ENCODE measurements at regions not wholly inside any gene's neighbourhood (a gene's known extent, or its start where the extent isn't known, plus 50 kb on each side); places are given as distances from the start of the nearest gene placed in this dataset.

GRCh38 chr10:104505521-104506042 lies 135.5 kb upstream of the SORCS3 start:
- intact Hi-C loops (cut with DNase I, micrococcal nuclease), result no loop called here

GRCh38 chr10:104509981-104510380 lies 131.1 kb upstream of the SORCS3 start:
- intact Hi-C loops (cut with DNase I, micrococcal nuclease), result no loop called here
- DNase-seq (no peak), ATAC-seq (no peak)
- TF ChIP-seq CTCF (IDR thresholded peaks at IDR 0.05), result no peak
- H3K4me1 ChIP-seq (ENCODE audit: low read depth), result no peaks in the 10 kb centered on the region
- H3K4me3 ChIP-seq, result no peak overlapping the region
- H3K9me3 ChIP-seq, result no peaks in the 10 kb centered on the region
- no peaks in the 10 kb centered on the region for H3K36me3 ChIP-seq (ENCODE audit: low read depth)

More at GRCh38 chr10:104505521-104506042, 135.5 kb upstream of the SORCS3 start:
- Histone ChIP-seq H3K4me1 (ENCODE audit: low read depth) (no peaks in the 10 kb centered on the region), H3K9me3 (no peaks in the 10 kb centered on the region), H3K4me3 (no peak overlapping the region), H3K36me3 (ENCODE audit: low read depth) (no peaks in the 10 kb centered on the region)
- DNase-seq, result no peak
- no peak for ATAC-seq
- no peak for TF ChIP-seq CTCF (IDR thresholded peaks at IDR 0.05)

- H3K4me3 ChIP-seq, result no peak overlapping the region
- H3K4me1 ChIP-seq (ENCODE audit: low read depth), result no peaks in the 10 kb centered on the region
- TF ChIP-seq CTCF (IDR thresholded peaks at IDR 0.05), result no peak
- intact Hi-C loops (cut with DNase I, micrococcal nuclease), result no loop called here
- no peaks in the 10 kb centered on the region for H3K36me3 ChIP-seq (ENCODE audit: low read depth)
- ATAC-seq, result no peak
- DNase-seq, result no peak
- no peaks in the 10 kb centered on the region for H3K9me3 ChIP-seq
Observed at GRCh38 chr10:104510644-104511043, 130.4 kb upstream of the SORCS3 start.

GRCh38 chr10:104512800-104513199 lies 128.3 kb upstream of the SORCS3 start:
- ATAC-seq (no peak), DNase-seq (no peak)
- intact Hi-C loops (cut with DNase I, micrococcal nuclease), result no loop called here

GRCh38 chr10:104515678-104516199 lies 125.4 kb upstream of the SORCS3 start:
- DNase-seq (no peak), ATAC-seq (no peak)
- H3K36me3 ChIP-seq (ENCODE audit: low read depth), result no peaks in the 10 kb centered on the region
- TF ChIP-seq CTCF (IDR thresholded peaks at IDR 0.05), result no peak
- H3K4me3 ChIP-seq, result no peak overlapping the region
- H3K9me3 ChIP-seq, result no peaks in the 10 kb centered on the region
- H3K4me1 ChIP-seq (ENCODE audit: low read depth), result no peaks in the 10 kb centered on the region
- intact Hi-C loops (cut with DNase I, micrococcal nuclease), result no loop called here

More at GRCh38 chr10:104512800-104513199, 128.3 kb upstream of the SORCS3 start:
- no peaks in the 10 kb centered on the region for H3K9me3 ChIP-seq
- TF ChIP-seq CTCF (IDR thresholded peaks at IDR 0.05), result no peak
- no peaks in the 10 kb centered on the region for H3K36me3 ChIP-seq (ENCODE audit: low read depth)
- H3K4me1 ChIP-seq (ENCODE audit: low read depth), result no peaks in the 10 kb centered on the region
- no peak overlapping the region for H3K4me3 ChIP-seq

GRCh38 chr10:104516986-104517385 lies 124.1 kb upstream of the SORCS3 start:
- Histone ChIP-seq H3K36me3 (ENCODE audit: low read depth) (no peaks in the 10 kb centered on the region), H3K4me1 (ENCODE audit: low read depth) (no peaks in the 10 kb centered on the region), H3K4me3 (no peak overlapping the region), H3K9me3 (no peaks in the 10 kb centered on the region)
- intact Hi-C loops (cut with DNase I, micrococcal nuclease), result no loop called here
- ATAC-seq, result no peak
- DNase-seq, result no peak
- no peak for TF ChIP-seq CTCF (IDR thresholded peaks at IDR 0.05)

Measured in mucosa of descending colon (tissue), 3 donors.